ENCODE measurements at regions not wholly inside any gene's neighbourhood (a gene's known extent, or its start where the extent isn't known, plus 50 kb on each side); places are given as distances from the start of the nearest gene placed in this dataset.

DNA sequence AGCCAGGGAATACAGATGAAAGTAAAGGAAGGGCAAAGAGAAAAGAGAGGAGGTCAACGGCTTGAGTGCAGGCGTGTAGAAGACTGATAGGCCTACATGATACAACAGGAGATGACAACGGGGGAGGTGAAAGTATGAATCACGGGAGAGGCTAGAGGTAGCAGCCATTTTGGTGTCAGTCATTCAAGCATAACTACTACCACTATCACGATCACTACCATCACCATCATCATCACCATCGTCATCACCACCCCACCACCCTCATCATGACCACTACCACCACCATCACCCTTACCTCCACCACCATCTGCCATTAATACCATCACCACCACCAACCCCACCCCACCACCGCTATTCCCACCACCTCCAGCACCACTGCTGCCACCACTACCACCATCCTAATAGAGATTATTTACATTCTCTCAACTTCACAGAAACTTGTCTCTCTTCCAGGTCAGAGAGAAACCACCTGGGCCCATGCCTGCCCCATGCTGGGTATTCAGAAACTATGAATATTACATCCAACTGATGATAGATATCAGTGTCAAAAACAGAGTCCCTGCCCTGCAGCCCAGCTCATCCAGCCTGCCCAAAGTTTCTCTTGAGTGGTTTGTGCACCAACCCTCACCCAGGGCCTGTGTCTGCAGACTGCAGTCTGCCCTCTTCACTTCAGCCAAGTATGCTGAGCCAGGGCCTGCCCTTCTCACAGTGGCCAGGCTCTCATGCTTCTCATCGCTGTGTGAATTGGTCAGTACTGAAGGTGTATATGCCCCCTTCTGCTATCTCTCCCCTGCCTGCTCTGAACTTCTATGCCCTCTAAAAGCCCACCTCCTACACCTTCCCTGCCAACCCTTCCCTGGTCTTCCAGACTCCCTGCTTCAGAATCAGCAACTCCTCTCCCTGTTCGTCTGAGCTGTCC lies 215.6 kb upstream of the TLE3 start:
- TF ChIP-seq, protein P1, sequence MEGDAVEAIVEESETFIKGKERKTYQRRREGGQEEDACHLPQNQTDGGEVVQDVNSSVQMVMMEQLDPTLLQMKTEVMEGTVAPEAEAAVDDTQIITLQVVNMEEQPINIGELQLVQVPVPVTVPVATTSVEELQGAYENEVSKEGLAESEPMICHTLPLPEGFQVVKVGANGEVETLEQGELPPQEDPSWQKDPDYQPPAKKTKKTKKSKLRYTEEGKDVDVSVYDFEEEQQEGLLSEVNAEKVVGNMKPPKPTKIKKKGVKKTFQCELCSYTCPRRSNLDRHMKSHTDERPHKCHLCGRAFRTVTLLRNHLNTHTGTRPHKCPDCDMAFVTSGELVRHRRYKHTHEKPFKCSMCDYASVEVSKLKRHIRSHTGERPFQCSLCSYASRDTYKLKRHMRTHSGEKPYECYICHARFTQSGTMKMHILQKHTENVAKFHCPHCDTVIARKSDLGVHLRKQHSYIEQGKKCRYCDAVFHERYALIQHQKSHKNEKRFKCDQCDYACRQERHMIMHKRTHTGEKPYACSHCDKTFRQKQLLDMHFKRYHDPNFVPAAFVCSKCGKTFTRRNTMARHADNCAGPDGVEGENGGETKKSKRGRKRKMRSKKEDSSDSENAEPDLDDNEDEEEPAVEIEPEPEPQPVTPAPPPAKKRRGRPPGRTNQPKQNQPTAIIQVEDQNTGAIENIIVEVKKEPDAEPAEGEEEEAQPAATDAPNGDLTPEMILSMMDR (IDR thresholded peaks at IDR 0.05) = no peak
- no peak for TF ChIP-seq POLR2AphosphoS5 (IDR thresholded peaks at IDR 0.05; ENCODE audit: insufficient read depth in 1 of 2, low read depth in 1 of 2)
- no peak for TF ChIP-seq POLR2A (IDR thresholded peaks at IDR 0.05)
